ENCODE measurements at regions not wholly inside any gene's neighbourhood (a gene's known extent, or its start where the extent isn't known, plus 50 kb on each side); places are given as distances from the start of the nearest gene placed in this dataset.
"Not testable (repeated sequence)": the region's sequence is repeated elsewhere in the genome, so short reads cannot be mapped to it uniquely, and the experiment has no call there.

GRCh38 chr7:106582365-106582764, 78.6 kb downstream of the CCDC71L start:
- H3K9ac ChIP-seq (ENCODE audit: insufficient read depth in 1 of 2, low read length in 2 of 2): no peak overlapping the region
- no peaks in the 10 kb centered on the region for H3K4me1 ChIP-seq (ENCODE audit: control insufficient read depth in 5 of 5, insufficient read depth in 5 of 5, low read length in 5 of 5)
- no peak overlapping the region for H3K4me3 ChIP-seq
- no peaks in the 10 kb centered on the region for H3K9me3 ChIP-seq (ENCODE audit: control insufficient read depth in 4 of 4, insufficient read depth in 3 of 4, low read length in 3 of 4)
- DNase-seq (no peak), ATAC-seq (ENCODE audit: insufficient read depth, low FRiP score) (no peak)
- WGBS, 2 donors: 90 to 92% methylated on average over 2 of the region's 2 CpGs
- TF ChIP-seq CTCF (IDR thresholded peaks at IDR 0.05; ENCODE audit: control extremely low read depth, extremely low read depth): no peak
- H3K27me3 ChIP-seq (ENCODE audit: control insufficient read depth in 3 of 3, insufficient read depth in 3 of 3, low read length in 2 of 3): no peaks in the 10 kb centered on the region
- no peaks in the 10 kb centered on the region for H3K36me3 ChIP-seq (ENCODE audit: control insufficient read depth in 4 of 4, insufficient read depth in 4 of 4, low read length in 4 of 4)
- H3K27ac ChIP-seq (ENCODE audit: low read depth in 1 of 2, low read length in 1 of 2): no peak overlapping the region

GRCh38 chr7:106579086-106579485, 81.9 kb downstream of the CCDC71L start:
- H3K36me3 ChIP-seq (ENCODE audit: control insufficient read depth in 4 of 4, insufficient read depth in 4 of 4, low read length in 4 of 4); ATAC-seq (ENCODE audit: insufficient read depth, low FRiP score): not testable (repeated sequence)

GRCh38 chr7:106575138-106575823, 85.7 kb downstream of the CCDC71L start:
- Histone ChIP-seq H3K4me3 (no peak overlapping the region), H3K27ac (ENCODE audit: low read depth in 1 of 2, low read length in 1 of 2) (no peak overlapping the region), H3K9ac (ENCODE audit: insufficient read depth in 1 of 2, low read length in 2 of 2) (no peak overlapping the region), H3K9me3 (ENCODE audit: control insufficient read depth in 4 of 4, insufficient read depth in 3 of 4, low read length in 3 of 4) (no peaks in the 10 kb centered on the region), H3K4me1 (ENCODE audit: control insufficient read depth in 5 of 5, insufficient read depth in 5 of 5, low read length in 5 of 5) (peaks cover 0 to 2% (median 0%) of the 10 kb centered on the region in 5 donors), H3K27me3 (ENCODE audit: control insufficient read depth in 3 of 3, insufficient read depth in 3 of 3, low read length in 2 of 3) (no peaks in the 10 kb centered on the region), H3K36me3 (ENCODE audit: control insufficient read depth in 4 of 4, insufficient read depth in 4 of 4, low read length in 4 of 4) (no peaks in the 10 kb centered on the region)
- WGBS, 2 donors: 91 to 93% methylated on average over 6 of the region's 6 CpGs
- no peak for ATAC-seq (ENCODE audit: insufficient read depth, low FRiP score)
- DNase-seq: no peak
- no peak for TF ChIP-seq CTCF (IDR thresholded peaks at IDR 0.05; ENCODE audit: control extremely low read depth, extremely low read depth)

More at GRCh38 chr7:106579086-106579485, 81.9 kb downstream of the CCDC71L start:
- not testable (repeated sequence) for H3K9ac ChIP-seq (ENCODE audit: insufficient read depth in 1 of 2, low read length in 2 of 2); H3K27me3 ChIP-seq (ENCODE audit: control insufficient read depth in 3 of 3, insufficient read depth in 3 of 3, low read length in 2 of 3); H3K4me1 ChIP-seq (ENCODE audit: control insufficient read depth in 5 of 5, insufficient read depth in 5 of 5, low read length in 5 of 5); DNase-seq; H3K4me3 ChIP-seq; H3K9me3 ChIP-seq (ENCODE audit: control insufficient read depth in 4 of 4, insufficient read depth in 3 of 4, low read length in 3 of 4); H3K27ac ChIP-seq (ENCODE audit: low read depth in 1 of 2, low read length in 1 of 2)
- 97% methylated on average over 8 to 13 of the region's 13 CpGs for WGBS, 2 donors

- no peak for TF ChIP-seq CTCF (IDR thresholded peaks at IDR 0.05; ENCODE audit: control extremely low read depth, extremely low read depth)
These were observed 87.2 kb downstream of the CCDC71L start for GRCh38 chr7:106573738-106574137.

More at GRCh38 chr7:106573738-106574137, 87.2 kb downstream of the CCDC71L start:
- Histone ChIP-seq H3K4me1 (ENCODE audit: control insufficient read depth in 5 of 5, insufficient read depth in 5 of 5, low read length in 5 of 5) (peaks cover 0 to 3% (median 0%) of the 10 kb centered on the region in 5 donors), H3K4me3 (no peak overlapping the region), H3K27ac (ENCODE audit: low read depth in 1 of 2, low read length in 1 of 2) (no peak overlapping the region), H3K9ac (ENCODE audit: insufficient read depth in 1 of 2, low read length in 2 of 2) (no peak overlapping the region), H3K27me3 (ENCODE audit: control insufficient read depth in 3 of 3, insufficient read depth in 3 of 3, low read length in 2 of 3) (no peaks in the 10 kb centered on the region), H3K9me3 (ENCODE audit: control insufficient read depth in 4 of 4, insufficient read depth in 3 of 4, low read length in 3 of 4) (no peaks in the 10 kb centered on the region), H3K36me3 (ENCODE audit: control insufficient read depth in 4 of 4, insufficient read depth in 4 of 4, low read length in 4 of 4) (no peaks in the 10 kb centered on the region)
- WGBS, 2 donors: 80 to 83% methylated on average over 3 of the region's 3 CpGs
- DNase-seq: no peak
- ATAC-seq (ENCODE audit: insufficient read depth, low FRiP score): no peak

All from lung (tissue), 11 donors.